ENCODE measurements at regions not wholly inside any gene's neighbourhood (a gene's known extent, or its start where the extent isn't known, plus 50 kb on each side); places are given as distances from the start of the nearest gene placed in this dataset.
"Not testable (repeated sequence)": the region's sequence is repeated elsewhere in the genome, so short reads cannot be mapped to it uniquely, and the experiment has no call there.

DNA sequence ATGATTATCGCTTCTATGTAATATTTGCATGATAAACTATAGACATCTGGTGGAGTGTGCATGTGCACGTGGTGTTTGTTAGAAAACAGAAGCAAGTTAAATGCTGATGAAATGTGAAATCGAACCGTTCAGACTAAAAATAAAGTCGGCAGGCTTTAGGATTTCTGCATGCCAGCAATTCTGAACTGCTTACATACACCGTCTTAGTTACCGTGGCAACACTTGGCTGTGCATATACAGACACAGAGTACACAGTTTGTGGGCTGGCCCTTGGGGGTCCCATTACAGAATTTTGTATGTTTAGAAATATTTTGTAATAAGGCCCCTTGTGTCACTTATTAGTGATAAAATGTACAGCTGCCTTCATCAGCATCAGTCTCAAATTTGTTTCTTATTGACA lies 605.5 kb downstream of the RBFOX1 start:
- DNase-seq = no peak

DNA sequence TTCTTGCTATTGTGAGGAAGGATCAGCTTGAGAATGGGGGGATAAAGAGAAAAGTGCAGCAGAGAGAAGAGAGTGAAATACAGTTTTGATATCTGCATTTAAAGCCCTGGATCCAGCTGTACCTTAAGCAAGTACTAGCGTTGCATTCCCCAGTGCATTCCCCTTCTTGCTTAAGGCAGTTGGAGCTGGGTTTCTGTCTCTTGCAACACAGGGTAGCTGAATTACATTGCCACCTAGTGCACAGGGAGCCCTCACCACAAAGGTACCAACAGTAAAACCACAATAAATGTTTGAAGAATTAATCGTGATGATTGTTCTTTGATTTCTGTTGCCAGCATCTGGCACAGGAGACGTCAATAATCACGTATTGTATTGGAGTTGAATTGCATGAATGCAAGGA lies 588.7 kb downstream of the RBFOX1 start:
- no peak for DNase-seq

DNA sequence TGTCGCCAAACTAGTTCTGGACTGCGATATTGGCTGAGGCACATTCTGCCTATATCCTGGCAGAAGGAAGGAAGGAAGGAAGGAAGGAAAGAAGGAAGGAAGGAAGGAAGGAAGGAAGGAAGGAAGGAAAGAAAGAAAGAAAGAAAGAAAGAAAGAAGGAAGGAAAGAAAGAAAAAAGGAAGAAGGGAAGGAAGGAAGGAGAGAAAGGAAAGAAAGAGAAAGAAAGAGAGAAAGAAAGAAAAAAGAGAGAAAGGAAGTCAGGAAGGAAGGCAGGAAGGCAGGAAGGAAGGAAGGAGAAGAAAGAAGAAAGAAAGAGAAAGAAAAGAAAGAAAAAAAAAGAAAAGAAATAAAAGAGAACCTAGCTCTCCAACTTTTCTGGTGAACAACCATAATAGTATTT lies 587.1 kb downstream of the RBFOX1 start:
- DNase-seq = no peak

DNA sequence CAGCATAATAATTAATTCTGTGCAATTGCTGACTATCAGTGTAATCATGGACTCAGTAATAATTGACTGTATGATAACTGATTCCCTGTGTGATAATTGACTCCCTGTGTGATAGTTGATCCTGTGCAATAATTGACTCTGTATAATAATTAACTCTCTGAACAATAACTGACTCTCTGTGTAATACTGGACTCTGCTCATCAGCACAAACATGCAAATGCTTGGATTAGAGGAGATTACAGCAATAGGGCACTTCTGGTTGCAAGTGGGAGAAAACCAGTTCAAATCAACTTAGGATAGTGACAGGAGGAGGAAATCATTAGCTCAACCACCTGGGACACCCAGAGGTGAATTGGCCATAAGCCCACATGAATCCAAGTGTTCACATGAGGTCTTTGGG lies 582.1 kb downstream of the RBFOX1 start:
- DNase-seq = no peak

DNA sequence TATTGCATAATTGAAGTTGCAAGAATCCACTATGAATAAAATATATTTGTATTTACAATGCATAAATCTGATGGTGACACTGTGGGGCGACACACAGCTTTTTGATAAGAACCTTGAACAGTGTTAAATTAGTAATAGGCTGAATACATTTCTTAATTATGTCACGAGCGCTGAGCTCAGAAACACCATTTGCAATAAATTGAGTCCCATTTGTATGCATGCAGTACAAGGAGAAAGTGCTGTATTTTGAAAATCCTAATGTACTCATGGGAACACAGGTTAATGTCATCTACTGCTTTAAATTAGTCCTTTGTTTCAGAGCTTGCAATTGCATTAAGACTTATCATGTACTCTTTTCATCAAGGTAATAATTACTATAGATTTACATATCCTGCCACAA lies 579.5 kb downstream of the RBFOX1 start:
- DNase-seq = no peak

DNA sequence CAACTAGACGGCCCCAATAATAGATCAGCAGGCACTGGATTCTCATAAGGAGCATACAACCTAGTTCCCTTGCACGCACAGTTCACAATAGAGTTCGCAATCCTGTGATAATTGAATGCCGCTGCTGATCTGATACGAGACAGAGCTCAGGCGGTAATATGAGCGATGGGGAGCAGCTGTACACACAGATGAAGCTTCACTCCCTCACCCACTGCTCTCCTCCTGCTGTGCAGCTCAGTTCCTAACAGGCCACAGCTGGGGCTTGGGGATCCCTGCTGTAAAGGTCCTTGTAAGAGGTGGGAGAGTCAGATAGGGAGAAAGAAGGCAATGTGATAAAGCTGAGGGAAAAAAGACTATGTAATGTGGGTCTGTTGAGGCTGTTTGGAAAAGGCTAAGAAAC lies 577.5 kb downstream of the RBFOX1 start:
- no peak for DNase-seq

DNA sequence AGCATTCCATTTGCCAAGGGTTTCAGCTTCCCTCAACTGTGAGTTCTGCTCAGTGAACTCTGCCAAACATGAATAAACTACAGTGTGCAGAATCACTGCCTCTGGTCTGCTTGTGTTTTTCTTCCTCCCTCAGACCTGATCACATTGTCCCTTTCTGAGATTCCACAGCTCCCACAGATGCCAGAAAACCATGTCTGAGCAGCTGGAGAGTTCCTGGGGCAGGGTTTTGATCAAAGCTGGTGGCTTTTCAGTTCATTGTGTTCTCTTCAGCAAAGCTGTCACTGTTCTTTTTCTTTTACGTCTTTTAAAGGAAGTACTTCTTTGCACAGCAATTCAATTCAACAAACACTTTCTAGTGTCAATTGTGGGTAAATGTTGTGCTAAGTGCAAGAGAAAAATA lies 555.8 kb downstream of the RBFOX1 start:
- no peak for DNase-seq

DNA sequence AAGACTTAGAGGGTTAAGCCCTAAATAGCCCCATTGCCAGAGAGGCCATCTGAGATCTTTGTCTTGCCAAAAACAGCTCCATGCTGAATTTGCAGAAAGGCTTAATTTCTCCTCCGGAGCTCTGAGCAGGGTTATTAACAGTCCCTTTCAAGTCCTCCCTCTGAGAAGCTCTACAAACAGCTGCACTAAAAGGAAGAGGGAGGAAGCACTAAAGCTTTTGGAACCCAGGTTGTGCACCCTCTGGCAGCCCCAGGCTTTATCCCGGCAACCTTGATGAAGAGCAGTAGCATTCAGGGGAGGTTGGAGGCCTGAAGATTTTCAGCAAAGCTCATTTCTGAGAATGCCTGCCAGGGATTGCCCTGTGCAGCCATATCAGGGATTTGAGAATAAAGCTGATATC lies 554.7 kb downstream of the RBFOX1 start:
- no peak for DNase-seq

DNA sequence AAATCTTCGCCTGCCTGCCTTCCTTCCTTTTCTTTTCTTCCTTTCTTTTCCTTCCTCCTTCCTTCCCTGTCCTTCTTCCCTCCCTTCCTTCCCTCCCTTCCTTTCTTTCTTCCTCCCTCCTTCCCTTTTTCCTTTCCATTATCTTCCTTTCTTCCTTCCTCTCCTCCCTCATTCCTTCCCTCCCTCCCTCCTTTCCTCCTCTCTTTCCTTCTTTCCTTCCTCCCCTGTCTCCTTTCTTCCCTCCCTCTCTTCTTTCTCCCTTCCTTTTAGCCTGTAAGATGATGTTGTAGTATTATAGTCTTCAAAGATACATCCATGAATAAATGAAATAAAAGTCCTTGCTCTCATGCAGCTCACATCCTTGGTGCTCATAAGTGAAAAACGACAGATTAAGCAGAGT lies 539.3 kb downstream of the RBFOX1 start:
- no peak for DNase-seq

DNA sequence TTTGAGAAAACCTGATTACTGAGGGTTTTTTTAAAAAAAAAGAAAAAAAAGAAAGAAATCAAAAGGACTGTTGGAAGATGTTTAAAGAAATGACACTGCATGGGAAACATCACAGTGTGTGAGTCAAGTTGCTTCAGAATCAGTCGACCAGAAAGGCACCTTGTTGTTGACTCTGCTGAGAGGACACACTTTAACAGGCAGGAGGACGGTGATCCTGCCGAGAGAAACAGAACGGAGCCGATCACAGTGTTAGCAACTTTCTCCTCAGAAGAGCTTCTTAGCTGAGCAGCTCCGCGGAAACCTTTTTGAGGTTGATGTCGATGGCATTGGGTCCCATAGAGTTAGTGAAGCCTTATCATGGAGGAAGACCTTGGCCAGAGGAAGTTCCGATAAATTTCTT lies 538.7 kb downstream of the RBFOX1 start:
- DNase-seq = no peak

DNA sequence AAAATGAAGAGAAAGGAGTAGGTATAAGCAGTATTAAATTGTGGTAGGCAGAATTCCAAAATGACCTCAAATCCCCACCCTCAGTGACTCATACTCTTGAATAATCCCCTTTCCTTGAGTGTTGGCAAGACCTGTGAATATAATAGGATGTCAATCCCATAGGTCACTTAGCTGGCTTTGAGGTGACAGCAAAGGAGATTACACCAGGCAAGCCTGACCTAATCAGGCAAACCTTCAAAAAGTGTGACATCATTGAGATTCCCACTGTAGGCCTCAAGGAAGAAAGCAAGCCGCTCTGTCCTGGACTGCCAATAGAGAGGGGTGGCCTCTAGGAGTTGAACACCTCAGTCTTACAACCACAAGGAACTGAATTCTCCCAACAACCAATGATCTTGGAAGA lies 535.2 kb downstream of the RBFOX1 start:
- DNase-seq = no peak

DNA sequence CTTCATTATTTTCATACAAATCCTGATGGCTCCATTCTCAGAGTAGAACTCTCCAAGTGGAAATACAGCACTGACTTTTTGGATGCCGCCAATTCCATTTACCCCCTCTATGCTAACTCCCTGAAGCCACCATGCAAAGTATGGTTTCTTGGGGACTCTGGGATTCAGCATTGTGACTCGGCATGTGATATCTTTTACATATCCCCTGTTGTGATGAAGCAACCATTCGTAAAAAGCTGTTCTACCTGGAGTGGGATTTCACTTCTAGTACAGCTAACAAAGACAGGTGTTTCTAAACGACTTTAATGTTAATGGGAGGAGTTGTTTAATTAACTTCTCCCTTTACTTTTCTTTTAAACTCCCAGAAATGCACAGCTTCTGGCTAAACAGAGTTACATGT lies 533.5 kb downstream of the RBFOX1 start:
- no peak for DNase-seq

DNA sequence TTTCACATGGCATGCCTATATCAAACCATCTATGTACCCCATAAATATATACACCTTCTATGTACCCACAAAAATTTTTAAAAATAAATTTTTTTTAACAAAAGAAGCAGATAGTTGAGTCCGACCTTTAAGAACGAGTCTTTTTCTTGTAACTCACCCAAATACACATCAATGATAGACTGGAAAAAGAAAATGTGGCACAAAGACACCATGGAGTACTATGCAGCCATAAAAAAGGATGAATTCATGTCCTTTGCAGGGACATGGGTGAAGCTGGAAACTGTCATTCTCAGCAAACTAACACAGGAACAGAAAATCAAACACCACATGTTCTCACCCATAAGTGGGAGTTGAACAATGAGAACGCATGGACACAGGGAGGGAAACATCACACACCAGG lies 532.7 kb downstream of the RBFOX1 start:
- DNase-seq = not testable (repeated sequence)

DNA sequence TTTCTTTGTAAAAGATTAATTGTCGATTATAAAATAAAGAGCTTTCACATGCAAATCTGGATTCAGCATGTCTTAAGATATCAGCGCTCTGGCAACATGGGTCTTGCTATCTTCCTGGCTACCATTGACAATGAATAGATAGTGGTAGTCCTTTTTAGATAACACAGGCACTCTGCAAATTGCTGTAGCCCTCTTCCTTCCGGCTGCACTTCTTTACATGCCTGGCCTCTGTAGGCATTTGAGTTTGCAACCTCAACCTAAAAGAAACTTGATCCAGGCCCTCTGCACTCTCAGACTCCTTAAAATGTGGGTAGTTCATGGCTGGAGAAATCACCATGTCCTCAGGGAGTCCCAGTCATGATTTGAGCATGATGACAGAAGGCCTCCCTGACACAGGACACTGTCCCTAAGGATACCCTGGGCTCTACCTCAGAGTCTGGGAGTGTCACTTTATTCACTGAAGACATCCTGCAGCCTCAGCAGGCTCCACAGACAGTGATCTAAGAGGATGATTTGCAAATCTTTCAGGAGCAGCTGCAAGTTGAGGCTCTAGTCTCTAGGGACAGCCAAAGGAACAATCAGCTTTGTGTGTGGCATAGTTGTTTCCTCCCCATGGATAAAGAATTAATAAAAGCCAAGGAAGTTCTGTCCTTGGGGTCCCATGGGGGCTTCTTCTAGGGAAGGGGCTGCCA lies 529.4 kb downstream of the RBFOX1 start:
- DNase-seq = no peak

DNA sequence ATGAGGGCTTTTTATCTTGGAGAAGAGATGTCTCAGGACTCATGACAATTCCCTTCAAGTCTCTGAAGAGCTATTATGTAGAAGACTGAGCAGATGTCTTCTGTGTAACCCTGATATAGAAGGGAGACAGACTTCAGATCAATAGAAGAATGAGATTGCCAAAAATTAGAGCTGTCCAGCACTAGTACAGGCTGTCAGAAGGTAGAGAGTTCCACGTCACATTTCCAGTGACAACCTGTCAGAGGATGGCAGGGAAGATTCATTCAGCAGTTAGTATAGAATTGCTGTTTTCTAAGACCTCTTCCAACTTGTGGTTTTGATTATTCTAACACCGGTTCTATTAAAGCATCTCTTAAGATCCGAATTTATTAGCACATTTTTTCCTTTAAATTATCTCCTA lies 520.6 kb downstream of the RBFOX1 start:
- DNase-seq = no peak

DNA sequence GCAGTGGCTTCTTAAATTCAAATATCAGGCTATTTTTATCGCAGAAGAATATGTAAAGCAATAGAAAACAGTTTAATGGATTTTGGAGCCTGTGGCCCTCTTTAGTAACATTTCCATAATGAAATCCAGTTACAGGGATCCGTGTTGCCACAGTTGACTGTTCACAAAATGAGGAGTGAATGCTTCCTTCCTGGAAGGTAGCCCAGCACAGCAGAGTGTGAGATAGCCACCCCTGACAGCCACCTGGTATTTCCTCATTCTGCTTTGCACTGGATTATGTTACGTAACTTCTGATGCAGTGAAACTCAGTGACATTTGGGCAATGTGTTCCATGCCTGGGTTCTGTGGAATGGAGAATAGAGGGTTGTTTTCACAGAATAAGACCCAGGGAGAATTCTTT lies 517.2 kb downstream of the RBFOX1 start:
- DNase-seq = no peak

DNA sequence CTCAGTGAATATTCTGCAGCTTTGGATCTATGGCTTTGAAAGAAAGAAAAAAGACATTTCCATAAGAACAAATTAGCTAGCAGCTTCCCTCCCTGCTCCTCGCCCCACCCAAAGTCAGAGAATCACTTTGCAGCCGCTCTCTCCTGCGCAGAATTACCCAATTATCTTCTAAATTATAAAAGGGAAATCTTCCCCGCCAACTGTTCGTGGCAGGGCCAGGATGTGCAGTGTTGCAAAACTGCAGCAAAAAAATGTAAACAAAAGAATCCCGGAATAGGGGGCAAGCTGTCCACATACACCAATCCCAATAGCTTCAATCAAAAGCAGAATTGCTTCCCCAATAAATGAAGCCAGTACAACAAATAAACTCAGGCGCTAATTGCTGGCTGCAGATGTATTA lies 510.6 kb downstream of the RBFOX1 start:
- DNase-seq = no peak

DNA sequence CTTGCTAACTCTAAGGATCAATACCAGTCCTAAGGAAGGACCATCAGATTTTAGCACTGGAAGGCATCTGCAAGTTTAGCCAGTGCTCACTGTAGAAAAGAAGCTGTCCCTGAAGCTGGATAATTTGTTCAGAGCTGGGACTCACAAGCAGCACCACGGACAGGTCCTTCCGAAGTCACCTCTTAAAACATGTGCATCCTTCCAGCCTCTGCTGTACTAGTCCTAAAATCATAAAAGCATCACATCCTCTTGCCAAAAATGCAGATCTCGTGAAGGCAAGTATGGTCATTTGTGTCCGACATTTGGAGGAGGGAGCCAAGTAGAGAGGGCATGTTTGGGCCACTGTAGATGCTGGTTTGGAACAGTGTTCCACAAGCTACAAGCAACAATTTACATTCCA lies 506.9 kb downstream of the RBFOX1 start:
- DNase-seq = no peak

DNA sequence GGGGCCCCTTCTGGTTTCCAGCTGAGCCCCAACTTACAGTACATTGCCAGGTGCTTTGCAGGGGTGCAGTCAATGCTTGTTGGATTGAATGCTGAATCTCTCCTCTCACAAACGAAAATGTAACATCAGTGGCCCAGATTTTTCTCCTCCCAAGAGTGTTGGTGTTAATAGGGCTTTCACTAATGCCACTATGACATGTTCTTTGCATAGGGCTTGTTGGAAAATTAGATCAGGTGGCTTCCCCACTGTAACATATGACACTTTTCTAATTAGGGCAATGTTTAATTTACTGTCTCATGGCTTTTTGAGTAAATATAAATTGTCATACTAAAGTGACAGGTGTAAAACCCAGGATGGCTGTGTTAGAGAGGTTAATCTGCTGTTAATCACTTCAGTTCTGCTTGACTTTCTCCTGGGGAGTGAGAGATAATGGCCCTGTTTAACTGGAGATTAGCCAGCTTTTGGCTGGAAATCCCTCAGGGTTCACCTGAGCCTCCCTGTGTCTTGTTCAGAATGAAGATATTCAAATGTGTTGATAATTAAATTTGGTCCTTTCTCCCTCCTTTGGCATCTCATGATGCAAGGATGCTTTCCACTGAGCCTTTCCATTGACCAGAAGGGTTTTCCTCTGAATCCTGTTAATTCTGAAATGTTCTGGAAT lies 502.3 kb downstream of the RBFOX1 start:
- DNase-seq = no peak

DNA sequence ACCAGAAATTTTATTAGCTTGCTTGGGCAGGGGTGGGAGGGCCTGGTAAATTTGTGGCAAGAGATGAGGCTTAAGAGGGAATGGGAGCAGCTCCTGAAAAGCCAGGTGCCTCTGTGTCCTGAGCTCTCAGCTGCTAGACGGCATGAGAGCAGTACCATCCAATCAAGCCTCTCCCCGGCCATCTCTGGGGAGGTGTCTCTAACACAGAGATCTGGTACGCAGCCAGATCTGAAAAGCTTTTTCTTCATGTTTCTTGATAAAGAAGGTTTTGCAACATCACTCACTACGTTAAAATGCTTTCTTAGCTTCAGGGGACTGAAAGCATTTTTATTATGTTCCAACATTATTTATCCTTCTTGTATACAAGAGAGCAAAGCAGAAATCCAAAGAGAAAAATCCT lies 488.2 kb downstream of the RBFOX1 start:
- no peak for DNase-seq

DNA sequence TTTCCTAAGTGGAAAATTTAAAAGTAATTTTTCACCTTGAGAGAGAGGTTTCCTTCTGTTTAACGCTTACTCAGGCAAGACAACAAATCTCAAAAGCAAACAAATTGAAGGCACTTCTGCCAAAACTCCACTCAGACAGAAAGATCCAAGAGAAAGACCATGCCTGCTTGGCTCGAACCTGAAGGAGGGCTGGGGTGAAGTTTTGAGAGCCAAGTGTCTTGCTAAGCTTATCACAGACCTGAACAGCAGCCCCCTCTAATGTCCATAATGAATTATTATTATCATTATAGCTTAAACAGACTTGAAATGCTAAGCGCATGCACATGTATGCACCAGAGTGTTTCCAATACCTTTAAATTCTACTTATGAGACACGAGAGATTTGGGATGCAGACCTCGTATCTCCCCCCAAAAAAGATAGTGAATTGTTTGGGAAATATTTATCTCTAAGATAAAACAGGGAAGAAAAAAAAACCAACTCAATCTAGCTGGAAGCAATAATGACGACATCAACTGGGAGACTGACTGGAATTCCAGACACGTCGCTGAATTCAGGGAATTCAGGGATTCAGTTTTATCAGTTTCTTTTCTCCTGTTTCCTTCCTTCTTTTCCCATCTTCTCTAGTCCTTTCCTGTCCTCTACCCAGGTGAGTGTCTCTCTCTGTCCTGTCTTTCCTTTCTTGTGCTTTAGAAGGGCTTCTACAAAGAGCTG lies 473.2 kb downstream of the RBFOX1 start:
- DNase-seq = no peak

DNA sequence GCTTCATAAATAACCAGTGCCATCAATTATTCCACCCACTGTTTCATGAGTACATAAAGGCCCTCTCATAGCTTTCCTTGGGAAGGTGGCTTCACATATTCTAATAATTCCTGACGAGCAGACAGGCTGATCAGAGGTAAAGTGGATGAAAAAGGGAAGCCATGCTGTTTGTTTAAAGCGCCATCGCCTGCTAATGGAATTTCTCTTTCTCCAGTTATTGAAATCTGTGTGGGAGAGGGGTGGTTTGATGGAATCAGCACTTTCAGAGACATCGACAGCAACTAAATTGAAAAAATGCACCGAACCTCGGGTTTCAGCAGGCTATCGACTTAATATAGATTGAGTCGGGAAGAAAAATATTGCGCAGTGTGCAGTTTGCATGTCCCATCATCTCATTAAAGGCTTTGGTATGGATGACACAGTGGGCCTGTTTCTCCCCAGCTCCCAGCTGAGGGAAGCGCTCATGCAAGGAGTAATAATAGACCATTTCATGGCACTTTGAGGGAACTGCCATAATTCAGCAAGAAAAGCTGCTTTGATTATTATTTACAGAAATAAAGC lies 472.1 kb downstream of the RBFOX1 start:
- DNase-seq = no peak

DNA sequence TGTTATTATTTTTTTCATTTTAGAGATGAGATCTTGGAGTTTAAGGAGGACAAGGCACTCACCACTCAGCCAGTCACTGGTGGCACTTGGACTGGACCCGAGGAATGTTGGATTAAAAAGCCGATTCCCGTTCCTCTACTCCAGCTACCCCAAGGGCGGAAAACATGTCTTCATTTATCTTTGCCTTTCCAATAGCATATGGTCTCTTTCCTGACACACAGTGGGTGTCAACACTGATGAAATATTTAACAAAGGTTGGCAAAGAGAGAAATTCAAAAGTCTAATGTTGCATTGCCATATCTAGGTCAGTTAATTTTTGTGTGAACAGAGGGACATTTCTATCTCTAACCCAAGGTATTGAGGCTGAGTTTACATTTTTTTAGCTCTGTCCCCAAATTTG lies 459.7 kb downstream of the RBFOX1 start:
- DNase-seq = no peak

DNA sequence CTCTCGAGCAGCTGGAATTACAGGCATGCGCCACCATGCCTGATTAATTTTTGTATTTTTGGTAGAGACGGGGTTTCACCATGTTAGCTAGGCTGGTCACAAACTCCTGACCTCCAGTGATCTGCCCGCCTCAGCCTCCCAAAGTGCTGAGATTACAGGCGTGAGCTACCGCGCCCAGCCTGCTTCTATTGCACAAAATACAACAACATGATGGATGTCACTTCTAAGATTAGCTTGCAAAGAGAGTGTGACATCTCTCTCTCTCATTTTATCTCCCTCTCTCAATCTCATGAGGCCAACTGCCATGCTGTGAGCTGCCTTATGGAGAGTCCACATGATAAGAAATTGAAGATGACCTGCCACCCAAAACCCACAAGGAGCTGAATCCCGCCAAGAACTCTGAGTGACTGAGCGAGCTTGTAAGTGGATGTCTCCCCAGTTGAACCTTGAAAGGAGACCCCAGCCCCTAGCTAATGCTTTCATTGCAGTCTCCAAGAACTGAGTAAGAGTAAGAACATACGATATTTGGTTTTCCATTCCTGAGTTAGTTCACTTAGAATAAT lies 458.5 kb downstream of the RBFOX1 start:
- DNase-seq = no peak
